ENCODE measurements at regions not wholly inside any gene's neighbourhood (a gene's known extent, or its start where the extent isn't known, plus 50 kb on each side); places are given as distances from the start of the nearest gene placed in this dataset.

GRCh38 chr1:80989455-80989854 is 811.3 kb upstream of the ADGRL2 start:
- no peaks in the 10 kb centered on the region for H3K36me3 Mint-ChIP-seq (ENCODE audit: low read depth)
- no peak overlapping the region for H3K4me3 Mint-ChIP-seq
- H3K27ac Mint-ChIP-seq: no peak overlapping the region
- DNase-seq (no peak), ATAC-seq (ENCODE audit: low read depth) (no peak)
- H3K9me3 Mint-ChIP-seq: peaks cover 3% of the 10 kb centered on the region
- no peak for TF ChIP-seq CTCF (IDR thresholded peaks at IDR 0.05)
- H3K27me3 Mint-ChIP-seq: no peaks in the 10 kb centered on the region
- CTCF ChIA-PET: no interaction called here
- POLR2A ChIA-PET: no interaction called here
- intact Hi-C loops (cut with micrococcal nuclease): no loop called here
- H3K4me1 Mint-ChIP-seq: no peaks in the 10 kb centered on the region

GRCh38 chr1:80988926-80989325 is 811.8 kb upstream of the ADGRL2 start:
- Mint-ChIP-seq H3K27me3 (no peaks in the 10 kb centered on the region), H3K4me3 (no peak overlapping the region), H3K9me3 (peaks cover 3% of the 10 kb centered on the region), H3K4me1 (no peaks in the 10 kb centered on the region), H3K27ac (no peak overlapping the region), H3K36me3 (ENCODE audit: low read depth) (no peaks in the 10 kb centered on the region)
- CTCF ChIA-PET: no interaction called here
- DNase-seq: no peak
- no peak for TF ChIP-seq CTCF (IDR thresholded peaks at IDR 0.05)
- intact Hi-C loops (cut with micrococcal nuclease): no loop called here
- POLR2A ChIA-PET: no interaction called here
- ATAC-seq (ENCODE audit: low read depth): no peak

- ATAC-seq (ENCODE audit: low read depth): no peak
Observed at GRCh38 chr1:80987824-80988223, 812.9 kb upstream of the ADGRL2 start.

GRCh38 chr1:80987106-80987505 is 813.6 kb upstream of the ADGRL2 start:
- DNase-seq (no peak), ATAC-seq (ENCODE audit: low read depth) (no peak)
- TF ChIP-seq CTCF (IDR thresholded peaks at IDR 0.05): no peak
- Mint-ChIP-seq H3K9me3 (peaks cover 3% of the 10 kb centered on the region), H3K27me3 (no peaks in the 10 kb centered on the region), H3K36me3 (ENCODE audit: low read depth) (no peaks in the 10 kb centered on the region), H3K4me1 (no peaks in the 10 kb centered on the region), H3K27ac (no peak overlapping the region), H3K4me3 (no peak overlapping the region)
- intact Hi-C loops (cut with micrococcal nuclease): no loop called here
- CTCF ChIA-PET: no interaction called here
- POLR2A ChIA-PET: no interaction called here

More at GRCh38 chr1:80987824-80988223, 812.9 kb upstream of the ADGRL2 start:
- Mint-ChIP-seq H3K27me3 (no peaks in the 10 kb centered on the region), H3K36me3 (ENCODE audit: low read depth) (no peaks in the 10 kb centered on the region), H3K4me1 (no peaks in the 10 kb centered on the region), H3K27ac (no peak overlapping the region), H3K4me3 (no peak overlapping the region), H3K9me3 (peaks cover 3% of the 10 kb centered on the region)
- intact Hi-C loops (cut with micrococcal nuclease): no loop called here
- CTCF ChIA-PET: no interaction called here
- TF ChIP-seq CTCF (IDR thresholded peaks at IDR 0.05): no peak
- POLR2A ChIA-PET: no interaction called here
- no peak for DNase-seq

- ATAC-seq (ENCODE audit: low read depth) (no peak), DNase-seq (no peak)
- Mint-ChIP-seq H3K36me3 (ENCODE audit: low read depth) (no peaks in the 10 kb centered on the region), H3K4me1 (no peaks in the 10 kb centered on the region), H3K9me3 (no peaks in the 10 kb centered on the region), H3K27me3 (no peaks in the 10 kb centered on the region), H3K27ac (no peak overlapping the region), H3K4me3 (no peak overlapping the region)
- intact Hi-C loops (cut with micrococcal nuclease): loop anchor here (1.0 kb wide), 1 partner anchor 28 kb away; no protein-coding TSS in a partner anchor
- POLR2A ChIA-PET: no interaction called here
- no peak for TF ChIP-seq CTCF (IDR thresholded peaks at IDR 0.05)
- CTCF ChIA-PET: no interaction called here
Observed at GRCh38 chr1:80982831-80983230, 817.9 kb upstream of the ADGRL2 start.
